Testis (tissue), 2 donors: ENCODE measurements at regions not wholly inside any gene's neighbourhood (a gene's known extent, or its start where the extent isn't known, plus 50 kb on each side); places are given as distances from the start of the nearest gene placed in this dataset.
"Not testable (repeated sequence)": the region's sequence is repeated elsewhere in the genome, so short reads cannot be mapped to it uniquely, and the experiment has no call there.

Experiments used
- DNase-seq: peaks from one replicate; pipeline ENCODE4 v3.0.0-alpha.2; 2019
- H3K27ac ChIP-seq, 2 donors: fragments of 200-600 bp; sonication (generic); one replicate each; pipeline ENCODE4 v1.5.1; 2019
- H3K27me3 ChIP-seq: fragments of 200-600 bp; sonication (generic); one replicate; pipeline ENCODE4 v1.5.1; 2019
- H3K36me3 ChIP-seq: fragments of 200-600 bp; sonication (generic); one replicate; pipeline ENCODE4 v1.5.1; 2017; ENCODE audit warnings: low read depth; ENCODE audit errors: missing control alignments
- H3K4me1 ChIP-seq: fragments of 200-600 bp; sonication (generic); one replicate; pipeline ENCODE4 v1.5.1; 2019
- H3K4me3 ChIP-seq, 2 donors: fragments of 200-600 bp; sonication (generic); one replicate each; pipeline ENCODE4 v1.5.1; 2017 to 2019
- H3K9me3 ChIP-seq: fragments of 200-600 bp; sonication (generic); one replicate; pipeline ENCODE4 v1.5.1; 2017
- WGBS, 2 donors: methylation state at CpG; one replicate each; pipeline ENCODE4 v1.1.5; 2018; 5-methylcytosine and 5-hydroxymethylcytosine counted together
- intact Hi-C: fragments of 100-400 bp; cut with DNase I; formaldehyde crosslinking; loops from one replicate; pipeline ENCODE4 v1.15.1; 2023; ENCODE audit warnings: low total_unique reads
- TF ChIP-seq, protein P1 (sequence below), 3 experiments: fragments of 450-650 bp in 2 of 3; fragments of 200-600 bp in 1 of 3; sonication (generic) in 1 of 3; IDR thresholded peaks; one replicate each; pipeline ENCODE4 v1.5.1; 2016 to 2019; ENCODE audit warnings: antibody characterized with exemption in 3 of 3, mild to moderate bottlenecking in 2 of 3, moderate library complexity in 1 of 3

DNA sequence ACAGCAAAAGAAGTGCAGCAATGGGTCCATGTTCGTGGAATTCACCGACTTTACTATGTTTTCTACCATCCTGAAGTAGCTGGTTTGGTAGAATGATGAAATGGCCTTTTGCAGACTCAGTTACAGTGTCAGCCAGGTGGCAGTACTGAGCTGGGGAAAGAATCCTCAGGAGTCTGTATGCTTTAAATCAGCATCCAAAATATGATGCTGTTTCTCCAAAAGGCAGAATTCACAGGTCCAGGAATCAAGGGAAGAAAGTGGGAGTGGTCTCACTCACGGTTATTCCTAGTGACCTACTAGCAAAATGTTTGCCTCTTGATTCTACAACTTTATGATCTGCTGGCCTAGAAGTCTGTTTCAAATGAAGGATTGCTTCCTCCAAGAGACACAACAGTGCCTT lies 287.1 kb downstream of the SPATA31A6 start:
- H3K4me3 ChIP-seq, intact Hi-C loops, DNase-seq, H3K27ac ChIP-seq, H3K9me3 ChIP-seq, H3K27me3 ChIP-seq, H3K4me1 ChIP-seq, H3K36me3 ChIP-seq: not testable (repeated sequence)
- TF ChIP-seq, protein P1, sequence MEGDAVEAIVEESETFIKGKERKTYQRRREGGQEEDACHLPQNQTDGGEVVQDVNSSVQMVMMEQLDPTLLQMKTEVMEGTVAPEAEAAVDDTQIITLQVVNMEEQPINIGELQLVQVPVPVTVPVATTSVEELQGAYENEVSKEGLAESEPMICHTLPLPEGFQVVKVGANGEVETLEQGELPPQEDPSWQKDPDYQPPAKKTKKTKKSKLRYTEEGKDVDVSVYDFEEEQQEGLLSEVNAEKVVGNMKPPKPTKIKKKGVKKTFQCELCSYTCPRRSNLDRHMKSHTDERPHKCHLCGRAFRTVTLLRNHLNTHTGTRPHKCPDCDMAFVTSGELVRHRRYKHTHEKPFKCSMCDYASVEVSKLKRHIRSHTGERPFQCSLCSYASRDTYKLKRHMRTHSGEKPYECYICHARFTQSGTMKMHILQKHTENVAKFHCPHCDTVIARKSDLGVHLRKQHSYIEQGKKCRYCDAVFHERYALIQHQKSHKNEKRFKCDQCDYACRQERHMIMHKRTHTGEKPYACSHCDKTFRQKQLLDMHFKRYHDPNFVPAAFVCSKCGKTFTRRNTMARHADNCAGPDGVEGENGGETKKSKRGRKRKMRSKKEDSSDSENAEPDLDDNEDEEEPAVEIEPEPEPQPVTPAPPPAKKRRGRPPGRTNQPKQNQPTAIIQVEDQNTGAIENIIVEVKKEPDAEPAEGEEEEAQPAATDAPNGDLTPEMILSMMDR (IDR thresholded peaks at IDR 0.05) = peak in 1 of 3 experiments; percentile 25
- 54 to 68% methylated on average over 3 of the region's 3 CpGs for WGBS, 2 donors

DNA sequence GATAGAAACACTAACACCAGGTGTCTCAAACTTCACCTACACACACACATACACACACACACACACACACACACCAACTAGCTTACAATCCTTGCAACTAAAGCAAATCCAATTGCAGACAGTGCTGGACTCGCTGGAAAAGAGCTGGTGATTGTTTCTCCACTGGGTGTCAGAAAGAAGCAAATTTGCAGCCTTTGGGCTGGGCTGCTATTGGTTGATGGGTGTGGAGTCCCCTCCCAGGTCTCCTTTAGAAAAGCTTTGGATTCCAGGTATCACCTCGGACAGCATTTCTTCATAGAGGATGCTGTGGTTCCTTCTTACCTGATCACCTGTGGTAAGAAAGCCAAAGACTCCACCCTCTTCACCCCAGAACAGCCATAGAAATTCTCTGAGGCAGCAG lies 307.5 kb downstream of the SPATA31A6 start:
- H3K9me3 ChIP-seq, H3K36me3 ChIP-seq, DNase-seq, H3K27ac ChIP-seq, intact Hi-C loops, H3K27me3 ChIP-seq, H3K4me3 ChIP-seq, H3K4me1 ChIP-seq: not testable (repeated sequence)
- 73 to 80% methylated on average over 1 of the region's 2 CpGs for WGBS, 2 donors

DNA sequence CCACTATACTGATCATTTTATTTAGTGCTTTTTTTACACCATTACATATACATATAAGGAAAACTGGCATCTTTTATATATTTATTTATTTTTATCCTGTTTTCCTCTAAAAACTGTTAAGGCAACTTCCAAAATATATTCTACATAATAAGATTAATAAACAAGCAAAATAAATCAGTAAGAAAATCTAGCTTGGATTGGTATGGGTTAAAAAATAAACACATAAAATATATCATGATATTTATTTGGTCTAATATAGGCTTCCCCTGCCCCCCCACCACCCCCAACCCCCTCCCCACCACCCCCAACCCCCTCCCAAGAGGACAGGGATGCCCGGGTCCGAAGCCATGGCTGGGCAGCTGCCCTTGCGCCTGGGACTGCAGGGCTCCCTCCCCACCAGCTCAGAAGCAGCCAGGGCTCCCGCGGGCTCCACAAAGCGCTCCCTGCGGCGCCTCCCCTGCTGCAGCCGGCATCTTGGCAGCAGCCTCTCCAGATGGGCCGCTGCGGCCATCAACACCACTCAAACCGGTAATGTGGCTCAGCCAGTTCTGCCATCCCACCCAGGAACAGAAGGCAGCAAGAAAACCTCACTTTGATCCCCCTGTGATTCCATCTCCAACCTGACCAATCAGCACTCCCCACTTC lies 319.3 kb downstream of the SPATA31A6 start:
- H3K9me3 ChIP-seq, H3K4me3 ChIP-seq, intact Hi-C loops, H3K27ac ChIP-seq, DNase-seq, H3K4me1 ChIP-seq, H3K36me3 ChIP-seq, H3K27me3 ChIP-seq: not testable (repeated sequence)
- WGBS, 2 donors = 58 to 68% methylated on average over 4 to 12 of the region's 12 CpGs

DNA sequence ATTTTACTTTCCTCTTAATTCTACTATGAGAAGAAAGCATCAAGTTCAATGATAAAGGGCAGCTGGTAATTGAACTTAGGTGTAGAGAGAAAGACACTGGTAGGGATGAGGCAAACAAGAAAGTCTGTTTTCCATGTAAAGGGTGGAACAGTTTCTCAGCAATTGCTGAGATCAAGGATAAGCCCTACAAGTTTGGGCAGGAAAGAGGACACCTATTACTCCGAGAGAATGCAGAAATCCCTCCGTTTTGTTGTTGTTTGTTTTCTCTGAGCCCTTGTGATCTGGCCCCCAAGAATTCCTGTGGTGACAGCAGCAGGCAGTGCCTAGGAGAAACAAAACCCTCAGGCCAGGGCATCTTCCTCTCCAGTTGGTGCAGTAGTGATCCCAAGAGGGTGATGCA lies 324.7 kb downstream of the SPATA31A6 start:
- H3K27me3 ChIP-seq, DNase-seq, intact Hi-C loops, H3K27ac ChIP-seq, H3K4me3 ChIP-seq, H3K9me3 ChIP-seq, H3K36me3 ChIP-seq, H3K4me1 ChIP-seq: not testable (repeated sequence)
- WGBS, 2 donors = 37 to 38% methylated on average over 2 of the region's 2 CpGs

DNA sequence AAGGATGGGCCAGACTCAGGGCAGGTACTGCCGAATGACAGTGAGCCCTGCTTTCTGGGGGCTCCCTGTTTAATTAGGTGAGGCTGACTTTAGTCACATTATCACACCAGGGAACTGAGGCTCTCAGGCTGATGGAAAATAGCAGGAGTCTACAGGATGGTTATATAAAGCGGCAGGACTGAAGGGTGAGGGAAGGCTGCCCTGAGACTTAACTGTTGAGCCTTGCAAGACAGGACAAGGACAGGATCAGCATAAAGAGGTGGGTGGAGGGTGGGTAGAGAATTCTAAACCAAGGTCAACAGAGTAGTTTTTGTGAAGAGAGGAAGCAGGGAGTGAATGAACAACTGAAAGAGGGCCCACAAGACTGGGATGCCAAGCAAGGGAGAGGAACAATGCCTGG lies 330.1 kb downstream of the SPATA31A6 start:
- H3K4me3 ChIP-seq, H3K4me1 ChIP-seq, intact Hi-C loops, DNase-seq, H3K9me3 ChIP-seq, H3K36me3 ChIP-seq, H3K27ac ChIP-seq, H3K27me3 ChIP-seq: not testable (repeated sequence)
- no CpG with 5 or more reads among the region's 2 CpGs for WGBS, 2 donors

DNA sequence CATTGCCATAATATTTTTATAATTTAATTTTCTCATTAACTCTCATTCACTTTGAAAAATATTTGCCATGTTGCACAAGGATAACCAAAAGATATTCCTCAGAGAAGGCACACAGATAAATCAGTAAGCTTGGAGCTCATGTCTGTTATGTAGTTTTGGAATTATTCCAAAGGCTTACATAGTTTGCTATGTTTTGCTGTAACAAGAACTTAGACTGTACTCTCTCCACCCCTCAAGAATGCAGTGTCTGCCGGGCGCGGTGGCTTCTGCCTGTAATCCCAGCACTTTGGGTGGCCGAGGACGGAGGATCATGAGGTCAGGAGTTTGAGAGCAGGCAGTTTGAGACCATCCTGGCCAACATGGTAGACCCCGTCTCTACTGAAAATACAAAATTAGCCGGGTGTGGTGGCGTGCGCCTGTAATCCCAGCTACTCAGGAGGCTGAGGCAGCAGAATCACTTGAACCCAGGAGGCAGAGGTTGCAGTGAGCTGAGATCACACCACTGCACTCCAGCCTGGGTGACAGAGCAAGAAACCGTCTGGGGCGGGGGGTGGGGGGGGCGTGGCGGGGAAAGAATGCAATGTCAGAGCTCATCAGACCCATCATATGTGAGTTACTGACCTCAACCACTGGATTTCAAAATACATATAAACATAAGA lies 351.0 kb downstream of the SPATA31A6 start:
- DNase-seq, H3K4me3 ChIP-seq, H3K36me3 ChIP-seq, H3K4me1 ChIP-seq, H3K27me3 ChIP-seq, intact Hi-C loops, H3K9me3 ChIP-seq, H3K27ac ChIP-seq: not testable (repeated sequence)
- 75% methylated on average over 13 of the region's 13 CpGs; no CpG with 5 or more reads in 1 of the 2 donors for WGBS, 2 donors

DNA sequence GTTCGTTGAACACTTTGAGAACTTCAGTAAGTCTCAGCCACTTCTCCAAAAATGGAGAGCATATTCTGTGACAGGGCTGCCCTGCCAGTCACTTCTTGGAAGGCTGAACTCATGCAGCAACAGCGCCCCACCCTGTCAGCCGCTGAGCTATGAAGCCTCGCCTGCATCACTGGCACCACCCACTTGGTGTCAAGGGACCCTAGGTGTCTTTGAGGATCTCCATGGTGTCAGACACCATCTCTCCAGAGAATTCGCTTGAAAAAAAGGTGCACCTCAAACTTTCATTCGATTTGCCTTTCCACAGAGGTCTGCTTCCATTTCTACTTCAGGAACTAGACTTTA lies 351.5 kb downstream of the SPATA31A6 start:
- H3K4me1 ChIP-seq, intact Hi-C loops, H3K36me3 ChIP-seq, H3K27ac ChIP-seq, H3K27me3 ChIP-seq, H3K4me3 ChIP-seq, H3K9me3 ChIP-seq: not testable (repeated sequence)
- WGBS, 2 donors = 24 to 32% methylated on average over 3 to 6 of the region's 6 CpGs
- peak; percentile 70 for DNase-seq

DNA sequence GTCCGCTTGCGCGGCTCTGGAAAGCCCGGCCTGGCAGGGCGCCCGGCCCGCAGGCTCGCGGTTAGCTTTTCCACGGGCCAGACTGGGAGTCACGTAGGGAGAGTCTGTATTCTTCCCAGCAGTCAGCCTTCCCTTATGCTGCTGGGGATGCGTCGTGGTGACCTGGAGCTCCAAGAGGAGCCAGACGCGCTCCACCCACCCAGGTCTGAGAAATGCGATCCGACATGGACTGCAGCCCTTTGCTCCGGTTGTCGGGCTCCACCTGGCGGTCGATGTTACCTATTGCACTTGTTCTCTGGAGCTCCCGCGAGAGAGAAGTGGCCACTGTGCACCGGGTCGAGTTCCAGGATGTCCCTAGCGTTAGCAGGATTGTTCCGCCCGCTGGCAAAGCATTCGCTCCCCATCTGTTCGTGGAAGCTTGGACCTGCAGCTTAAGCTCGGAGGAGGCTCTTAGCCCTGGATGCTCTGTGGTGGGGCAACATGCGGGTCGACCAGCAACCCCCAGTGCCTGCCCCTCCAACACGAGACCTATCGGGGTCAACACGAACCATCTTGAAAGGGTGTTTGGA lies 367.4 kb downstream of the SPATA31A6 start:
- intact Hi-C loops, H3K4me3 ChIP-seq, H3K36me3 ChIP-seq, H3K9me3 ChIP-seq, H3K27me3 ChIP-seq, H3K27ac ChIP-seq, H3K4me1 ChIP-seq: not testable (repeated sequence)
- DNase-seq = peak; percentile 15
- 18% methylated on average over 14 of the region's 36 CpGs; no CpG with 5 or more reads in 1 of the 2 donors for WGBS, 2 donors
- TF ChIP-seq, protein P1 (IDR thresholded peaks at IDR 0.05) = peak in 1 of 3 experiments; percentile 42

DNA sequence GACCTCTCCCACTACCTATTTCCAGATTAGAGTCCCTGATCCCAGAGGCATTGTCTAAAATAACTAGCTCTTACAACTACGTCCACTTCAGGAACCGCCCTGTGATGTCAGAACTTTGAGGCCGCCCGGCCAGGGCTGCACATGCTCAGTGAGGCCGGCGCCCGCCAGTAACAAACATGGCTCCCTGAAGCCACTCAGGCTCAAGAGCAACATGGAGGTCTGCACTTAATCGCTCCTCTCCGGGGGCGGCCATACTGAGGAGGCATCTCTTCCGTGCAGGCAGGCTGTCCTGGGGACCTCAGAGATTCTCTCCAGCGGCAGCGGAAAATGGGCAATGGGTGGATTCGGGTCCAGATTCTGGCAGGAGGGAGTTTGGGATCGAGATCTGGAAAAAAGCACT lies 385.1 kb downstream of the SPATA31A6 start:
- DNase-seq, H3K9me3 ChIP-seq, H3K4me3 ChIP-seq, intact Hi-C loops, H3K27ac ChIP-seq, H3K36me3 ChIP-seq, H3K4me1 ChIP-seq, H3K27me3 ChIP-seq: not testable (repeated sequence)
- no CpG with 5 or more reads among the region's 15 CpGs for WGBS, 2 donors

DNA sequence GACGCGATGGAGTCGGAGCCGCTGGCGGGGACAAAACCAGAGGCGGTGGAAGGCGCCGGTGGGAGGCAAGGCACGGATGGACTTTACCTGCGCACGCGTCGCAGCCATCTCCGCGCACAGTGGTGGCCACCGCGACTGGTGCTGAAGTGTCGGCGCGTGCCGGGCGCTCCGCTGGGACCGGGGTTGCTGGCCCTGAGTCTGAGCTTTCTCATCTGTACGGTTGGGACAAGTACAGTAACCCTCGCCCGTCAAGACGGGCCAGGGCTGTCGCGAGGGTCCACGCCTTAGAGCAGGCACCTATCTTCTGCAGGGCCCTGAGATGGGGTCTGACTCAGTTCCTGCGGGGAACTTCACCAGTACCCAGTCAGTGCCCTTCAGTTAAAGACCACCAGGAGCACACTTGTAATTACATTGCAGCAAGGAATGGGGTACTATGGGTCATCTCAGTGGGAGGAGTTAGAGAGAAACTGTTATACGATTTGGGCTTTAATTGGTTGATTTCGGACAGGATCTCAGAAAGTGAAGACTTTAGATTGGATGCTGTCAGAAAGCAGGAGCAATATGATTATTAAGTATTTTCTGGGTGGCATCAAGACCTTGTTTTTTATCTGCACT lies 385.6 kb downstream of the SPATA31A6 start:
- H3K9me3 ChIP-seq, H3K27me3 ChIP-seq, intact Hi-C loops, H3K27ac ChIP-seq, H3K4me1 ChIP-seq, H3K4me3 ChIP-seq, H3K36me3 ChIP-seq: not testable (repeated sequence)
- peak; percentile 17 for DNase-seq
- WGBS, 2 donors = 14% methylated on average over 16 of the region's 34 CpGs; no CpG with 5 or more reads in 1 of the 2 donors
